ENCODE measurements at regions not wholly inside any gene's neighbourhood (a gene's known extent, or its start where the extent isn't known, plus 50 kb on each side); places are given as distances from the start of the nearest gene placed in this dataset.

GRCh38 chr3:152611905-152612304 lies 223.0 kb upstream of the P2RY1 start:
- Histone ChIP-seq H4K20me1 (ENCODE audit: insufficient read depth) (no peaks in the 10 kb centered on the region), H3K27me3 (ENCODE audit: insufficient read depth, low read length) (no peaks in the 10 kb centered on the region), H3K9me3 (ENCODE audit: control insufficient read depth in 1 of 2, insufficient read depth in 1 of 2, low read depth in 1 of 2, low read length in 2 of 2) (no peaks in the 10 kb centered on the region), H3K36me3 (ENCODE audit: control insufficient read depth in 1 of 2, insufficient read depth in 2 of 2, low read length in 2 of 2) (no peaks in the 10 kb centered on the region), H3K9me2 (ENCODE audit: insufficient read depth) (no peaks in the 10 kb centered on the region), H3K79me2 (ENCODE audit: insufficient read depth, low read length) (no peaks in the 10 kb centered on the region), H3K9ac (ENCODE audit: low read length) (no peak overlapping the region), H2AFZ (ENCODE audit: low read depth, low read length, poor library complexity, severe bottlenecking) (no peak overlapping the region), H3K4me1 (ENCODE audit: control insufficient read depth in 1 of 2, insufficient read depth in 2 of 2, low read length in 2 of 2) (no peaks in the 10 kb centered on the region), H3K4me3 (replicated peaks in 1 of 2; ENCODE audit: low read depth in 1 of 2, low read length in 2 of 2) (no peak overlapping the region), H3K27ac (ENCODE audit: low read depth, low read length) (no peak overlapping the region), H3K4me2 (ENCODE audit: low read length) (no peak overlapping the region)
- RAD21 ChIA-PET (ENCODE audit: low non-redundant PET in 1 of 2, low total read pairs in 2 of 2, uncharacterized antibody in 2 of 2, unreplicated experiment in 2 of 2) = no interaction called here
- no peak for ATAC-seq
- BruUV-seq (replicated peaks) = no TSS peak
- TF ChIP-seq ZNF274 (IDR thresholded peaks at IDR 0.05; ENCODE audit: low read depth, low read length) = no peak
- TF ChIP-seq JUND (IDR thresholded peaks at IDR 0.05) = no peak
- no peak for TF ChIP-seq CEBPB (IDR thresholded peaks at IDR 0.05; ENCODE audit: low read depth)
- no peak for TF ChIP-seq CBX3 (IDR thresholded peaks at IDR 0.05; ENCODE audit: low read depth)
- TF ChIP-seq FOSL1 (IDR thresholded peaks at IDR 0.05; ENCODE audit: low read depth) = no peak
- no peak for TF ChIP-seq ELF1 (IDR thresholded peaks at IDR 0.05; ENCODE audit: borderline replicate concordance, low read depth)
- no peak for TF ChIP-seq MAX (IDR thresholded peaks at IDR 0.05)
- TF ChIP-seq SRF (IDR thresholded peaks at IDR 0.05; ENCODE audit: low read depth) = no peak
- TF ChIP-seq POLR2A (IDR thresholded peaks at IDR 0.05; ENCODE audit: borderline replicate concordance, extremely low read depth, insufficient read depth, insufficient read length) = no peak
- no peak for TF ChIP-seq REST (IDR thresholded peaks at IDR 0.05; ENCODE audit: low read depth)
- TF ChIP-seq ZBTB33 (IDR thresholded peaks at IDR 0.05; ENCODE audit: extremely low read depth, insufficient replicate concordance, low read length) = no peak
- no peak for TF ChIP-seq ZFX (IDR thresholded peaks at IDR 0.05)
- intact Hi-C loops (cut with micrococcal nuclease) = no loop called here
- no peak for DNase-seq (ENCODE audit: low read depth, low spot score)
- POLR2A ChIA-PET = no interaction called here
- CTCF ChIA-PET = no interaction called here
